GM12891 (cell line): ENCODE measurements at regions not wholly inside any gene's neighbourhood (a gene's known extent, or its start where the extent isn't known, plus 50 kb on each side); places are given as distances from the start of the nearest gene placed in this dataset.

Experiments
- PAX5 ChIP-seq: IDR thresholded peaks from 2 replicates; pipeline ENCODE4 v1.6.1; 2011; ENCODE audit warnings: low read length, moderate library complexity, mild to moderate bottlenecking; ENCODE audit not compliant: insufficient read depth, severe bottlenecking
- POLR2A ChIP-seq: IDR thresholded peaks from 2 replicates; pipeline ENCODE4 v1.6.1; 2011; ENCODE audit warnings: low read depth, low read length, control low read depth
- POLR2AphosphoS5 ChIP-seq: IDR thresholded peaks from 2 replicates; pipeline ENCODE4 v1.6.1; 2011; ENCODE audit warnings: low read depth, low read length, control low read depth
- POU2F2 ChIP-seq: IDR thresholded peaks from 2 replicates; pipeline ENCODE4 v1.6.1; 2011; ENCODE audit warnings: low read depth, mild to moderate bottlenecking, control low read depth, low read length, moderate library complexity
- SPI1 ChIP-seq: IDR thresholded peaks from 2 replicates; pipeline ENCODE4 v1.6.1; 2011; ENCODE audit warnings: low read depth, low read length, control low read depth
- TAF1 ChIP-seq: IDR thresholded peaks from 2 replicates; pipeline ENCODE4 v1.6.1; 2011; ENCODE audit warnings: low read depth, low read length, control low read depth

GRCh38 chr6:86487660-86488221 lies 449.6 kb upstream of the HTR1E start:
- TF ChIP-seq POLR2A: no peak
- TF ChIP-seq POLR2AphosphoS5: no peak
- no peak for TF ChIP-seq TAF1
- no peak for TF ChIP-seq POU2F2
- no peak for TF ChIP-seq SPI1
- no peak for TF ChIP-seq PAX5
